ENCODE measurements at regions not wholly inside any gene's neighbourhood (a gene's known extent, or its start where the extent isn't known, plus 50 kb on each side); places are given as distances from the start of the nearest gene placed in this dataset.

GRCh38 chr20:55333798-55334197, 671.5 kb downstream of the CBLN4 start:
- TF ChIP-seq CTCF (IDR thresholded peaks at IDR 0.05) = no peak
- no peak for TF ChIP-seq EP300 (IDR thresholded peaks at IDR 0.05)
